ENCODE measurements at regions not wholly inside any gene's neighbourhood (a gene's known extent, or its start where the extent isn't known, plus 50 kb on each side); places are given as distances from the start of the nearest gene placed in this dataset.

- Histone ChIP-seq H3K9me3 (ENCODE audit: control insufficient read depth in 2 of 2, low read length in 2 of 2) (no peaks in the 10 kb centered on the region), H3K27me3 (ENCODE audit: control insufficient read depth in 1 of 2, insufficient read depth in 2 of 2, low read length in 2 of 2) (no peaks in the 10 kb centered on the region), H3K36me3 (ENCODE audit: control insufficient read depth in 2 of 2, insufficient read depth in 2 of 2, low read length in 2 of 2) (no peaks in the 10 kb centered on the region), H3K4me1 (ENCODE audit: control insufficient read depth, insufficient read depth, low read length) (no peaks in the 10 kb centered on the region), H3K4me3 (ENCODE audit: low read length in 2 of 2) (no peak overlapping the region), H3K27ac (ENCODE audit: low read length) (no peak overlapping the region), H3K9ac (ENCODE audit: low read length in 2 of 2) (no peak overlapping the region)
Observed at GRCh38 chr13:26824581-26824980, 64.0 kb upstream of the GPR12 start.

GRCh38 chr13:26822146-26822545, 61.6 kb upstream of the GPR12 start:
- Histone ChIP-seq H3K9ac (ENCODE audit: low read length in 2 of 2) (no peak overlapping the region), H3K36me3 (ENCODE audit: control insufficient read depth in 2 of 2, insufficient read depth in 2 of 2, low read length in 2 of 2) (no peaks in the 10 kb centered on the region), H3K4me1 (ENCODE audit: control insufficient read depth, insufficient read depth, low read length) (no peaks in the 10 kb centered on the region), H3K4me3 (ENCODE audit: low read length in 2 of 2) (no peak overlapping the region), H3K27ac (ENCODE audit: low read length) (no peak overlapping the region), H3K9me3 (ENCODE audit: control insufficient read depth in 2 of 2, low read length in 2 of 2) (no peaks in the 10 kb centered on the region), H3K27me3 (ENCODE audit: control insufficient read depth in 1 of 2, insufficient read depth in 2 of 2, low read length in 2 of 2) (no peaks in the 10 kb centered on the region)

GRCh38 chr13:26821672-26822071, 61.1 kb upstream of the GPR12 start:
- no peaks in the 10 kb centered on the region for H3K4me1 ChIP-seq (ENCODE audit: control insufficient read depth, insufficient read depth, low read length)
- no peak overlapping the region for H3K4me3 ChIP-seq (ENCODE audit: low read length in 2 of 2)
- no peaks in the 10 kb centered on the region for H3K36me3 ChIP-seq (ENCODE audit: control insufficient read depth in 2 of 2, insufficient read depth in 2 of 2, low read length in 2 of 2)
- H3K9ac ChIP-seq (ENCODE audit: low read length in 2 of 2): no peak overlapping the region
- no peaks in the 10 kb centered on the region for H3K27me3 ChIP-seq (ENCODE audit: control insufficient read depth in 1 of 2, insufficient read depth in 2 of 2, low read length in 2 of 2)
- H3K9me3 ChIP-seq (ENCODE audit: control insufficient read depth in 2 of 2, low read length in 2 of 2): no peaks in the 10 kb centered on the region
- no peak overlapping the region for H3K27ac ChIP-seq (ENCODE audit: low read length)

GRCh38 chr13:26820871-26821270, 60.3 kb upstream of the GPR12 start:
- no peak overlapping the region for H3K9ac ChIP-seq (ENCODE audit: low read length in 2 of 2)
- no peaks in the 10 kb centered on the region for H3K9me3 ChIP-seq (ENCODE audit: control insufficient read depth in 2 of 2, low read length in 2 of 2)
- H3K27ac ChIP-seq (ENCODE audit: low read length): no peak overlapping the region
- H3K4me1 ChIP-seq (ENCODE audit: control insufficient read depth, insufficient read depth, low read length): no peaks in the 10 kb centered on the region
- no peaks in the 10 kb centered on the region for H3K36me3 ChIP-seq (ENCODE audit: control insufficient read depth in 2 of 2, insufficient read depth in 2 of 2, low read length in 2 of 2)
- no peaks in the 10 kb centered on the region for H3K27me3 ChIP-seq (ENCODE audit: control insufficient read depth in 1 of 2, insufficient read depth in 2 of 2, low read length in 2 of 2)
- no peak overlapping the region for H3K4me3 ChIP-seq (ENCODE audit: low read length in 2 of 2)

- Histone ChIP-seq H3K9ac (ENCODE audit: low read length in 2 of 2) (no peak overlapping the region), H3K9me3 (ENCODE audit: control insufficient read depth in 2 of 2, low read length in 2 of 2) (no peaks in the 10 kb centered on the region), H3K27ac (ENCODE audit: low read length) (no peak overlapping the region), H3K27me3 (ENCODE audit: control insufficient read depth in 1 of 2, insufficient read depth in 2 of 2, low read length in 2 of 2) (no peaks in the 10 kb centered on the region), H3K36me3 (ENCODE audit: control insufficient read depth in 2 of 2, insufficient read depth in 2 of 2, low read length in 2 of 2) (no peaks in the 10 kb centered on the region), H3K4me3 (ENCODE audit: low read length in 2 of 2) (no peak overlapping the region), H3K4me1 (ENCODE audit: control insufficient read depth, insufficient read depth, low read length) (no peaks in the 10 kb centered on the region)
Observed at GRCh38 chr13:26819046-26819445, 58.5 kb upstream of the GPR12 start.

GRCh38 chr13:26816881-26817280, 56.3 kb upstream of the GPR12 start:
- Histone ChIP-seq H3K4me1 (ENCODE audit: control insufficient read depth, insufficient read depth, low read length) (no peaks in the 10 kb centered on the region), H3K9me3 (ENCODE audit: control insufficient read depth in 2 of 2, low read length in 2 of 2) (no peaks in the 10 kb centered on the region), H3K4me3 (ENCODE audit: low read length in 2 of 2) (no peak overlapping the region), H3K27me3 (ENCODE audit: control insufficient read depth in 1 of 2, insufficient read depth in 2 of 2, low read length in 2 of 2) (no peaks in the 10 kb centered on the region), H3K9ac (ENCODE audit: low read length in 2 of 2) (no peak overlapping the region), H3K27ac (ENCODE audit: low read length) (no peak overlapping the region), H3K36me3 (ENCODE audit: control insufficient read depth in 2 of 2, insufficient read depth in 2 of 2, low read length in 2 of 2) (no peaks in the 10 kb centered on the region)

- Histone ChIP-seq H3K27ac (ENCODE audit: low read length) (no peak overlapping the region), H3K9me3 (ENCODE audit: control insufficient read depth in 2 of 2, low read length in 2 of 2) (no peaks in the 10 kb centered on the region), H3K36me3 (ENCODE audit: control insufficient read depth in 2 of 2, insufficient read depth in 2 of 2, low read length in 2 of 2) (no peaks in the 10 kb centered on the region), H3K9ac (ENCODE audit: low read length in 2 of 2) (no peak overlapping the region), H3K4me3 (ENCODE audit: low read length in 2 of 2) (no peak overlapping the region), H3K4me1 (ENCODE audit: control insufficient read depth, insufficient read depth, low read length) (no peaks in the 10 kb centered on the region), H3K27me3 (ENCODE audit: control insufficient read depth in 1 of 2, insufficient read depth in 2 of 2, low read length in 2 of 2) (no peaks in the 10 kb centered on the region)
Observed at GRCh38 chr13:26813980-26814348, 53.4 kb upstream of the GPR12 start.

- H3K9me3 ChIP-seq (ENCODE audit: control insufficient read depth in 2 of 2, low read length in 2 of 2): no peaks in the 10 kb centered on the region
- H3K27ac ChIP-seq (ENCODE audit: low read length): no peak overlapping the region
- no peak overlapping the region for H3K4me3 ChIP-seq (ENCODE audit: low read length in 2 of 2)
- no peaks in the 10 kb centered on the region for H3K27me3 ChIP-seq (ENCODE audit: control insufficient read depth in 1 of 2, insufficient read depth in 2 of 2, low read length in 2 of 2)
- H3K4me1 ChIP-seq (ENCODE audit: control insufficient read depth, insufficient read depth, low read length): no peaks in the 10 kb centered on the region
- H3K9ac ChIP-seq (ENCODE audit: low read length in 2 of 2): no peak overlapping the region
- H3K36me3 ChIP-seq (ENCODE audit: control insufficient read depth in 2 of 2, insufficient read depth in 2 of 2, low read length in 2 of 2): no peaks in the 10 kb centered on the region
Observed at GRCh38 chr13:26813321-26813979, 52.9 kb upstream of the GPR12 start.

- Histone ChIP-seq H3K9ac (ENCODE audit: low read length in 2 of 2) (no peak overlapping the region), H3K27ac (ENCODE audit: low read length) (no peak overlapping the region), H3K4me1 (ENCODE audit: control insufficient read depth, insufficient read depth, low read length) (no peaks in the 10 kb centered on the region), H3K36me3 (ENCODE audit: control insufficient read depth in 2 of 2, insufficient read depth in 2 of 2, low read length in 2 of 2) (no peaks in the 10 kb centered on the region), H3K4me3 (ENCODE audit: low read length in 2 of 2) (no peak overlapping the region), H3K9me3 (ENCODE audit: control insufficient read depth in 2 of 2, low read length in 2 of 2) (peaks cover 0 to 3% of the 10 kb centered on the region in 2 donors), H3K27me3 (ENCODE audit: control insufficient read depth in 1 of 2, insufficient read depth in 2 of 2, low read length in 2 of 2) (no peaks in the 10 kb centered on the region)
Observed at GRCh38 chr13:26811581-26811980, 51.0 kb upstream of the GPR12 start.

Data from stomach smooth muscle (tissue), 2 donors.